ENCODE measurements at regions not wholly inside any gene's neighbourhood (a gene's known extent, or its start where the extent isn't known, plus 50 kb on each side); places are given as distances from the start of the nearest gene placed in this dataset.

GRCh38 chr1:244971552-244972216 is 107.3 kb upstream of the HNRNPU start:
- peaks cover 0 to 6% of the 10 kb centered on the region in 2 donors for H3K4me1 ChIP-seq
- TF ChIP-seq CTCF (IDR thresholded peaks at IDR 0.05): no peak
- no peak for TF ChIP-seq POLR2A (IDR thresholded peaks at IDR 0.05)
- no peaks in the 10 kb centered on the region for H3K27me3 ChIP-seq
- H3K9me3 ChIP-seq: no peaks in the 10 kb centered on the region
- peak overlapping the region; percentile 99 to 100 for H3K27ac ChIP-seq
- no peak for DNase-seq
- no peaks in the 10 kb centered on the region for H3K36me3 ChIP-seq
- peak overlapping the region; percentile 68 to 93 for H3K4me3 ChIP-seq
- intact Hi-C loops (cut with DNase I; ENCODE audit: low total_unique reads): loop anchor here (2.0 kb wide), 1 partner anchor 107 kb away; the partner anchor contains the start of gene HNRNPU

- peak; percentile 94 for DNase-seq
- Histone ChIP-seq H3K36me3 (no peaks in the 10 kb centered on the region), H3K27me3 (no peaks in the 10 kb centered on the region), H3K4me3 (peak overlapping the region; percentile 68 to 93), H3K4me1 (peaks cover 0 to 6% of the 10 kb centered on the region in 2 donors), H3K9me3 (no peaks in the 10 kb centered on the region), H3K27ac (peak overlapping the region; percentile 99 to 100)
- intact Hi-C loops (cut with DNase I; ENCODE audit: low total_unique reads): loop anchor here (2.0 kb wide), 1 partner anchor 106 kb away; the partner anchor contains the start of gene HNRNPU
- TF ChIP-seq POLR2A (IDR thresholded peaks at IDR 0.05) (peak; percentile 68 to 71), CTCF (IDR thresholded peaks at IDR 0.05) (peak; percentile 54 to 80 (median 62))
These were observed 106.6 kb upstream of the HNRNPU start for GRCh38 chr1:244970744-244971551.

- no peak for DNase-seq
- Histone ChIP-seq H3K36me3 (no peaks in the 10 kb centered on the region), H3K4me1 (peaks cover 0 to 6% of the 10 kb centered on the region in 2 donors), H3K9me3 (no peaks in the 10 kb centered on the region), H3K27me3 (no peaks in the 10 kb centered on the region), H3K27ac (peak overlapping the region; percentile 99 to 100), H3K4me3 (peak overlapping the region; percentile 68 to 93)
- TF ChIP-seq POLR2A (IDR thresholded peaks at IDR 0.05): peak; percentile 65 to 89
- TF ChIP-seq CTCF (IDR thresholded peaks at IDR 0.05): no peak
- intact Hi-C loops (cut with DNase I; ENCODE audit: low total_unique reads): loop anchor here (2.0 kb wide), 1 partner anchor 105 kb away; the partner anchor contains the start of gene HNRNPU
These were observed 105.9 kb upstream of the HNRNPU start for GRCh38 chr1:244970236-244970743.

GRCh38 chr1:244969355-244970235 is 105.3 kb upstream of the HNRNPU start:
- Histone ChIP-seq H3K27me3 (no peaks in the 10 kb centered on the region), H3K4me3 (peak overlapping the region; percentile 68 to 93), H3K4me1 (peaks cover 0 to 6% of the 10 kb centered on the region in 2 donors), H3K9me3 (no peaks in the 10 kb centered on the region), H3K36me3 (no peaks in the 10 kb centered on the region), H3K27ac (peak overlapping the region; percentile 99 to 100)
- peak; percentile 76 to 84 for DNase-seq
- intact Hi-C loops (cut with DNase I; ENCODE audit: low total_unique reads): loop anchor here (2.0 kb wide), 1 partner anchor 105 kb away; the partner anchor contains the start of gene HNRNPU
- TF ChIP-seq POLR2A (IDR thresholded peaks at IDR 0.05) (peak; percentile 46 to 71), CTCF (IDR thresholded peaks at IDR 0.05) (no peak)
